Amniotic stem cell (primary cell): ENCODE measurements at regions not wholly inside any gene's neighbourhood (a gene's known extent, or its start where the extent isn't known, plus 50 kb on each side); places are given as distances from the start of the nearest gene placed in this dataset.
"Not testable (repeated sequence)": the region's sequence is repeated elsewhere in the genome, so short reads cannot be mapped to it uniquely, and the experiment has no call there.

ENCODE experiments used
- DNase-seq: peaks from one replicate; lab custom pipeline; 2025; lab: John Stamatoyannopoulos, UW

GRCh38 chr3:72627271-72627670 is 221.0 kb downstream of the SHQ1 start:
- DNase-seq = no peak

DNA sequence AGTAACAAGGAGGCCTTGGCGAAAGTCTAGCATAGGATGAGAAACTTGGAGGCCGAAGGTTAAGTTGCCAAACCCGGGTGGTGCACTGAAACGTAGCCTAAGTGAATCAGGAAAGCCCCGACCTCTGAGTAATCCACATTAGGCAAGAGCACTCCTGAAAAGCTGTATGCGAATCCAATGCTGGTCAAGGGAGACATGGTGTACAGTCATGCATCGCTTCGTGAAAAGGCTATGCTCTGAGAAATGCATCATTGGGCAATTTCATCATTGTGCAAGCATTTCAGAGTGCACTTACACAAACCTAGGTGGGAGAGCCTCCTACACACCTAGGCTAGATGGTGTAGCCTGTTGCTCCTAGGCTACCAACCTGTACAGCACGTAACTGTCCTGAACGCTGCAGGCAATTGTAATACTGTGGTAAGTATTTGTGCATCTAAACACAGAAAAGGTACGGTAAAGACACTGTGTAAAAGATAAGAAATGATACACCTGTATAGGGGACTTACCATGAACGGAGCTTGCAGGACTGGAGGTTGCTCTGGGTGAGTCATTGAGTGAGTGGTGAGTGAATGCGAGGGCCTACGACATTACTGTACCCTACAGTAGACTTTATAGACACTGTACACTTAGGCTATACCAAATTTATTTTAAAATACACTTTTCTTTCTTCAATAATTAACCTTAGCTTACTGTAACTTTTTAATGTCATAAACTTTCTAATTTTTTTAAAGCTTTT is 222.5 kb downstream of the SHQ1 start:
- DNase-seq = no peak

DNA sequence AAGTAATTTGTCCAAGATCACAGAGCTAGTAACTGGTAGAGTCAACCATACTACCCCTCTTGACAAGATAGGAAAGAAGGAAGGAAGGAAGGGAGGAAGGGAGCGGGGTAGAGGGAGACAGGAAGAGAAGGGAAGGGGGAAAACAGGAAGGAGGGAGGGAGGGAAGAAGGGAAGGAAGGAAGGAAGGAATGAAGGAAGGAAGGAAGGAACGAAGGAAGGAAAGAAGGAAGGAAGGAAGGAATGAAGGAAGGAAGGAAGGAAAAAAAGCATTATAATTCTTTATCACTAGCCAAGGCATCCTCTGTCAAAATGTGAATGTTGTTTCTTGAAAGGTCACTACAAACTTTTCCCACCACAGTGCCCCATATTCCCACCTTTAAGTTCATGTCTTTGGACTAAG is 223.6 kb downstream of the SHQ1 start:
- DNase-seq = no peak

DNA sequence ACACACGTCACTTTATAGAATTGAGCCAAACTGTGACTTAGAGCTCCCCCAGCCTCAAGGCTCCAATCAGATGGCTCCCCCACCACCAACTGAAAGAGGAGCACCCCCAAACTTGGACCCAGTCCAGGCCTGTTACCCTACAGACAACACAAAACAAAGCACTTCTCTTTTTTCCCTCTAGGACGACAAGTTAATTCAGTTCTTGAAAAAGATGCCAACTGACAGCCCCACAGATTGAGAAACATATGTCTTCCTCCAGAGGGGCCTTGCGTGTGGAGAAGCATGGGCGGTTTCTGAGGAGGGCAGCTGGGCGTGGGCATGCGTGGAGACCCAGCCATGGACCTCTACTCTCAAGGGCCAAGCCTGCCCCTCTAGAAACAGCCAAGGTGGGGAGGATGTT is 229.5 kb downstream of the SHQ1 start:
- DNase-seq = no peak

DNA sequence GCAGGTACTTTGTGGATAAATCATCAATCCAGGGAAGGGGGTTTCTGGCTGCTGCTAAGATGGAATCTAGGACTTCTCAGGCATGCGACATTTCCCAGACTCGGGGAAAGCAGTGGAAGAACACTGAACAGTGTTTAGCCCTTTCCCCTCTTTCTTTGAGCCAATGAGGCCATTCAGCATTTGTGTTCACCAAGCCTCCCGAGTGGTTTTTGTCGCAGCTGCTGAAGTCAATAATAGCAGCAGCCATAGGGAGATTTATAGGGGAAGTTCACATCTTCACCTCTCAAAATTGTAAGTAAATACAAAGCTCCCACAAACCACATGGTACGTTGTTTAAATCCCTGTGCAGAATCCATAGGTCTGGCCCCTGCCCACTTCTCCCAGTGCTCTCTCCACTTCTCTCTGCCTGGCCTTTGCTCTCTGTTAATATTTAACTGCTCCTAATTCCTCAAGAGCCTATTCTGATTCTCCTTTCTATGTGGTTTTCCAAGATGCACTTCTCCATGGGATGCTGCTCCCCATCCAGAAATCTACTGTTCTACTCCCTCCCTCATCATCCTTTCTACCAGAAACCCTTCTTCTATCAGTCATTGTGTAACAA is 230.7 kb downstream of the SHQ1 start:
- DNase-seq = no peak

DNA sequence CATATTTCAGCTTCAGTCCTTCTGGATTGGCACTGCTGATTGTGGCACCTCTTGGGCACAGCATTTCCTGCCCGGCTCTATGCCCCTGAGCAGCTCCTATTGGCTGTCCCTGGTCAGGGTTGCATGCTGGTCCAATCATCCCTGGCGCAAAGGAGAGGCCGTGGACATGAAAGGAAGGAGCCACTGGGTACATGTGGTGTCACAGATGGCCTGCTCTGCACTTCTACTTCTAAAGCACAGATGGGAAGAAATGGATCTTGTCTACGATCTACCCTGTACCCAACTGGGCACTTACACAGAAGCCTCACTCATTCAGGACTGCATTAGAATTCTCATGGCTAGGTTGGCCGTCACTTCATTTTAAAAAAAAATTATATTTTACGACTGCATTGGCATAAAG is 232.5 kb downstream of the SHQ1 start:
- DNase-seq = no peak

GRCh38 chr3:72615182-72615581 is 233.1 kb downstream of the SHQ1 start:
- DNase-seq = no peak

- no peak for DNase-seq
Observed at GRCh38 chr3:72614394-72615074, 233.7 kb downstream of the SHQ1 start.

GRCh38 chr3:72613871-72614270 is 234.4 kb downstream of the SHQ1 start:
- DNase-seq = no peak

- DNase-seq = not testable (repeated sequence)
Observed at GRCh38 chr3:72609114-72609513, 239.1 kb downstream of the SHQ1 start.

DNA sequence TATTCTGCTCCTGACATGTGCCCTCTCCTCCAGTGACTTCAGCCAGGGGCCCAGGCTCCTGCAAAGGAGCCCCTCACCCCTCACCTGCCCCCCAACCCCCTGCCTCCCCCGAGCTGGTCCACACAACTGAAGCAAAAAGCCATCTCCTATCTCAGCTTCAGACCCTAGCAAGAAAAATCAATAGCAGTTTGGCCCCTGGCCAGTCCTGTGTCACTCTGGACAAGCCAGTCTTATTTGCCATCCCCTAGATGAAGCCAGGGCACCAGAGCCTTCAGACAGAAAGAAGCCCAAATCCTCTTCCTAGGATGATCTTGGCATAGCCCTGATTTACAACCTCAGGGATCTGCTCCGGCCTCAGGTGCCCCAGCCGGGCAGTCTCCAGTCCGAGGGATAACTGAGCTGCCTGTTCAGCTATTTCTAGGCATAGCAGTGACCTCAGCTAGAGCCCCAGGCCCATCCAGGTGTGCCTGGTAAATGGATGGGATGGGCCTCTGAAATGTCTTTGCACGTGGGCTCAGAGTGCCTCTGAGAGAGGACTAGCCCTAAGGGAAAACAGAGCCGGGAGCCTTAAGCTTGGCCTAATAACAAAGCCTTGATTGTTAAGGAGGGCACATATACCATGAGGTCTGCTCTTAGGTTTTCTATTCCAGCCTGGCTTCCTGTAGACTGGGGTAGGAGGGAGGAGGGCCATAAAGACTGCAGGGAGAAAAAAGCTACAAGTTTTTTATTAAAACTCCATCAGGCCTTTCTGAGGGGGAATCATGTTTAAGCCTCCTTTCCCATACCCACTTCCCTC is 242.0 kb downstream of the SHQ1 start:
- DNase-seq = no peak

DNA sequence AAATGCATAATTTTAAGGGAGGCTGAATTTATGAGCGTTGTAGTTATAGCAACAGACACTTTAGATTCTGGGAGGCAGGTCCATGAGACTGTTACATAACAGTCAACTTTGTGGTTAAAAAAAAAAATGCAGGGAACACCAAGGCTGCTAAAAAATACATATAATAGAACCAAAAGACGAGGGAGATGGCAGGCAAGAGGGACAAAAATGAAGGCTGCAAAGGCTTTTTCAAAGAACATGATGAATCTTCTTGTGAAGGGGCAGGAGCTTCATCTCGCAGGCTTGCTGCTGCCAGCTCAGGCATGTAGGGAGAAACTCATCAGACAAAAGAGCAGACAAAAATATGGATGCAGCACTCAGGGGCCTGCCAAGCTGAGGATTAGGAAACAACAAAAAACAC is 243.9 kb downstream of the SHQ1 start:
- DNase-seq = no peak

GRCh38 chr3:72601983-72602750 is 246.1 kb downstream of the SHQ1 start:
- no peak for DNase-seq

DNA sequence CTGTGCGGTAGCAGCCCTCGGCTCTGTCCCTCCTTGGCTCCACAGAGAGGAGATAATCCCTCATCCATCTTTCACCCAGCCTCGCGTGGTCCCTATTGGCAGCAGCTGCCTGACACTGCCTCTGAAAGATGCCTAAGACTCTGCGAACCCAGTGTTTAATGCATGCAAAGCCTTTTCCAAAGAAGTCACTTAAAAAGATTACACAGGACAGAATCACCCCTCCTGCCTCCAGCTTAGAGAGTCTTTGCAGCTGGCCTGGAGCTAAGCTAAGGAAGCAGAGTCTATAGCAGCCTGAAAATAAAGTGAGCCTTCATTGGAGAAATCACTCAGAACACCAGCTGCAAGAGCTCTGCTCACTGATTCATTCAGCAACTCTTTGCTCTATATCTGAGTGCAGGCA is 247.2 kb downstream of the SHQ1 start:
- DNase-seq = no peak

DNA sequence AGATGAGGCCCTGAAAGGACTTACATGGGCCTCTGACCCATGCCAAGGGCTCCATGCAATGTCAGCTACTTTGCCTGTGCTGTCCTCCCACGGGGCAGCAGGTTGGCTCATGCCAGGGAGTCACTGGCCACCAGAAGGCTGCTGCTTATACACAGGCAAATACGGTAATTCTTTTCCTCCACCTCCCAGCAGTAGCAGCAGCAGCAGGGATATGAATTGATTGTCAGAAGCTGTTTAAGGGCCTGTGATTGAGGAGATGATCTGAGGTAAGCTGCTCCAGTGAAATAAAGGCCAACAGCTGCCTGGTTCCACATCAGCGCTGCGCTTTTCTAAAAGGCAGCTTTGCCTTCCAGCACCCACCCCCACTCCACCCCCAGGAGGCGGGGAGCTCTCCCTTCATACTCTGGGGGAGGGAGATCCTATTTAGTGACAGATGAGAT is 250.5 kb downstream of the SHQ1 start:
- no peak for DNase-seq

DNA sequence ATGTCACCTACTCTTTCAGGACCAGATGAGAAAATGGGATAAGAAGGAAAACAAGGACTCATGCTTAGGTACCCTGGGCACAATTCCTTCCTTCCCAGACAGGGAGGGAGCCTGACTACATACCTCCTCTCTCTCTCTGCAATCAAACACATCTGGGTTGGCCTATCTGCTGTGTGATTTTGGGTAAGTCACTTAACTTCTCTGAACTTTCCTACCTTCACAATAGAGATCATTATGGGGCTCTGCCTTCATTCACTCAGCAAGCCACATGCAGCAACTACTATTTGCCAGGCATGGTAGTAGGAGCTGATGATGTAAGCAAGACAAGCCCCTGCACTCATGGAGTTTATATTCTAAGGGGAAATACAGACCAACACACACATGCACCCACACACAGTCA is 251.2 kb downstream of the SHQ1 start:
- no peak for DNase-seq

- no peak for DNase-seq
Observed at GRCh38 chr3:72595927-72596610, 252.2 kb downstream of the SHQ1 start.

GRCh38 chr3:72595376-72595775 is 252.9 kb downstream of the SHQ1 start:
- DNase-seq = no peak

- DNase-seq = no peak
Observed at GRCh38 chr3:72594615-72595215, 253.5 kb downstream of the SHQ1 start.

GRCh38 chr3:72593881-72594397 is 254.3 kb downstream of the SHQ1 start:
- DNase-seq = no peak
